K562 (cell line): ENCODE measurements at regions not wholly inside any gene's neighbourhood (a gene's known extent, or its start where the extent isn't known, plus 50 kb on each side); places are given as distances from the start of the nearest gene placed in this dataset.

ENCODE experiments used
- EP300 ChIP-seq: IDR thresholded peaks from 2 replicates; pipeline ENCODE4 v1.6.1; 2012; ENCODE audit warnings: low read length, improper control_type of control experiment
- HNRNPK ChIP-seq: fragments of 200-400 bp; formaldehyde crosslinking; IDR thresholded peaks from one replicate; pipeline ENCODE4 v1.6.1; 2018; ENCODE audit warnings: mild to moderate bottlenecking, low read depth, low read length; ENCODE audit not compliant: poor library complexity, severe bottlenecking
- ILK ChIP-seq: fragments of 450-650 bp; IDR thresholded peaks from 2 replicates; pipeline ENCODE4 v1.6.1; 2016; ENCODE audit warnings: missing genetic modification characterization, low read depth, mild to moderate bottlenecking, missing compliant biosample characterization, moderate library complexity, borderline replicate concordance
- NFXL1 ChIP-seq: fragments of 450-650 bp; formaldehyde crosslinking; IDR thresholded peaks from 2 replicates; pipeline ENCODE4 v1.4.0; 2021; ENCODE audit warnings: mild to moderate bottlenecking
- PCBP1 ChIP-seq: fragments of 200-400 bp; formaldehyde crosslinking; IDR thresholded peaks from 2 replicates; pipeline ENCODE4 v1.6.1; 2018; ENCODE audit warnings: mild to moderate bottlenecking, low read depth, low read length; ENCODE audit not compliant: poor library complexity, severe bottlenecking
- SMC3 ChIP-seq: conservative IDR thresholded peaks from 2 replicates; pipeline ENCODE4 v1.6.1; 2011; ENCODE audit warnings: low read depth, low read length, improper control_type of control experiment; ENCODE audit not compliant: insufficient read depth
- TF ChIP-seq, protein P1 (sequence below), 3 experiments: IDR thresholded peaks in 2 of 3; conservative IDR thresholded peaks in 1 of 3; 2 replicates each; pipeline ENCODE4 v1.5.1; 2011 to 2012; ENCODE audit warnings: low read length in 3 of 3, mild to moderate bottlenecking in 3 of 3, control low read depth in 2 of 3, improper control_type of control experiment in 1 of 3, inconsistent platforms in 1 of 3, low read depth in 1 of 3, mixed read lengths in 1 of 3, moderate library complexity in 1 of 3; ENCODE audit not compliant: insufficient read depth in 2 of 3
- TF ChIP-seq, protein P2 (sequence below): fragments of 250-450 bp; sonication (Bioruptor Pico); IDR thresholded peaks from 2 replicates; pipeline ENCODE4 v1.8.0; 2022; ENCODE audit warnings: inconsistent platforms, mild to moderate bottlenecking, moderate library complexity, borderline replicate concordance
- TF ChIP-seq, protein P3 (sequence below): sonication (generic); formaldehyde crosslinking; IDR thresholded peaks from 2 replicates; pipeline ENCODE4 v1.8.0; 2022; ENCODE audit warnings: mild to moderate bottlenecking, missing genetic modification reagents

DNA sequence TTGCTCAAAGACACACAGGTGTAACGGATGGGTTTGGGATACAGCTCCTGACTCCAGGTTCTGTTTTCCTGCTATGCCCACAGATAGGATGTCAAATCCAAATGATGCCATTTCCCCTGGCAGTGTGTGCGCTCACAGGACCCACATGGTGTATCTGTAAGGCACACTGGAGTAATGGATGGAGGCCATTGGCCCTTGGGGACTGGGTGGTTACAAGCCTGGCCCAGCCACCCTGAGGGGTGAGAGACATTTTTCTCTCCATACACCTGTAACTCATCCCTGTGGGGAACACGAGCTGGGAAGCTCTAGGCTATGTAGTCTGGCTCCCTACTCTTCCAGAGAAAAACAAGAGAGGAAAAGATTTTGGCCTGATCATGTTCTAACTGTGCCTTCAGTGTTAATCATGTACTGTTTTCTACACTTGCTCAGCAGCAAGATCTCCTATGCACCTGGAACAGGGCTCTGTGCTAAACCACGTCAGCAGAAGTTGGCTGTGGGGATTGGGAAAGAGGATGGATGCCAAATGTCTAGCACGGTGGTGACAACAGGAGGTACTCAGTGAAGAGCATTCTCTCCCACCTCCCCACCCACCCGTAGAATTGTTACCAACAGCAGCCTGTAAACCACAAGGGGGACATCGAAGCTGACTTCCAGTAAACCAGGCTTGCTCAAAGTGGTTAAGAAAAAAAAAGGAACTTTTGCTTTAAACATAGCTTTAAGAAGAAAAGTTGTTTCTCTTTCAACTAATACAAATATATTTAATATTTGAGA, 237.0 kb downstream of the LACC1 start:
- TF ChIP-seq ILK: no peak
- TF ChIP-seq, protein P1, sequence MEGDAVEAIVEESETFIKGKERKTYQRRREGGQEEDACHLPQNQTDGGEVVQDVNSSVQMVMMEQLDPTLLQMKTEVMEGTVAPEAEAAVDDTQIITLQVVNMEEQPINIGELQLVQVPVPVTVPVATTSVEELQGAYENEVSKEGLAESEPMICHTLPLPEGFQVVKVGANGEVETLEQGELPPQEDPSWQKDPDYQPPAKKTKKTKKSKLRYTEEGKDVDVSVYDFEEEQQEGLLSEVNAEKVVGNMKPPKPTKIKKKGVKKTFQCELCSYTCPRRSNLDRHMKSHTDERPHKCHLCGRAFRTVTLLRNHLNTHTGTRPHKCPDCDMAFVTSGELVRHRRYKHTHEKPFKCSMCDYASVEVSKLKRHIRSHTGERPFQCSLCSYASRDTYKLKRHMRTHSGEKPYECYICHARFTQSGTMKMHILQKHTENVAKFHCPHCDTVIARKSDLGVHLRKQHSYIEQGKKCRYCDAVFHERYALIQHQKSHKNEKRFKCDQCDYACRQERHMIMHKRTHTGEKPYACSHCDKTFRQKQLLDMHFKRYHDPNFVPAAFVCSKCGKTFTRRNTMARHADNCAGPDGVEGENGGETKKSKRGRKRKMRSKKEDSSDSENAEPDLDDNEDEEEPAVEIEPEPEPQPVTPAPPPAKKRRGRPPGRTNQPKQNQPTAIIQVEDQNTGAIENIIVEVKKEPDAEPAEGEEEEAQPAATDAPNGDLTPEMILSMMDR (IDR thresholded peaks at IDR 0.05 in 2 of 3, conservative IDR thresholded peaks at IDR 0.05 in 1 of 3; ENCODE audit: insufficient read depth in 2 of 3, low read depth in 1 of 3, low read length in 3 of 3): no peak
- no peak for TF ChIP-seq SMC3
- no peak for TF ChIP-seq PCBP1
- TF ChIP-seq, protein P2, sequence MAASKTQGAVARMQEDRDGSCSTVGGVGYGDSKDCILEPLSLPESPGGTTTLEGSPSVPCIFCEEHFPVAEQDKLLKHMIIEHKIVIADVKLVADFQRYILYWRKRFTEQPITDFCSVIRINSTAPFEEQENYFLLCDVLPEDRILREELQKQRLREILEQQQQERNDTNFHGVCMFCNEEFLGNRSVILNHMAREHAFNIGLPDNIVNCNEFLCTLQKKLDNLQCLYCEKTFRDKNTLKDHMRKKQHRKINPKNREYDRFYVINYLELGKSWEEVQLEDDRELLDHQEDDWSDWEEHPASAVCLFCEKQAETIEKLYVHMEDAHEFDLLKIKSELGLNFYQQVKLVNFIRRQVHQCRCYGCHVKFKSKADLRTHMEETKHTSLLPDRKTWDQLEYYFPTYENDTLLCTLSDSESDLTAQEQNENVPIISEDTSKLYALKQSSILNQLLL (CRISPR knock-in tag): no peak
- no peak for TF ChIP-seq NFXL1 (CRISPR knock-in tag)
- TF ChIP-seq HNRNPK: no peak
- TF ChIP-seq, protein P3, sequence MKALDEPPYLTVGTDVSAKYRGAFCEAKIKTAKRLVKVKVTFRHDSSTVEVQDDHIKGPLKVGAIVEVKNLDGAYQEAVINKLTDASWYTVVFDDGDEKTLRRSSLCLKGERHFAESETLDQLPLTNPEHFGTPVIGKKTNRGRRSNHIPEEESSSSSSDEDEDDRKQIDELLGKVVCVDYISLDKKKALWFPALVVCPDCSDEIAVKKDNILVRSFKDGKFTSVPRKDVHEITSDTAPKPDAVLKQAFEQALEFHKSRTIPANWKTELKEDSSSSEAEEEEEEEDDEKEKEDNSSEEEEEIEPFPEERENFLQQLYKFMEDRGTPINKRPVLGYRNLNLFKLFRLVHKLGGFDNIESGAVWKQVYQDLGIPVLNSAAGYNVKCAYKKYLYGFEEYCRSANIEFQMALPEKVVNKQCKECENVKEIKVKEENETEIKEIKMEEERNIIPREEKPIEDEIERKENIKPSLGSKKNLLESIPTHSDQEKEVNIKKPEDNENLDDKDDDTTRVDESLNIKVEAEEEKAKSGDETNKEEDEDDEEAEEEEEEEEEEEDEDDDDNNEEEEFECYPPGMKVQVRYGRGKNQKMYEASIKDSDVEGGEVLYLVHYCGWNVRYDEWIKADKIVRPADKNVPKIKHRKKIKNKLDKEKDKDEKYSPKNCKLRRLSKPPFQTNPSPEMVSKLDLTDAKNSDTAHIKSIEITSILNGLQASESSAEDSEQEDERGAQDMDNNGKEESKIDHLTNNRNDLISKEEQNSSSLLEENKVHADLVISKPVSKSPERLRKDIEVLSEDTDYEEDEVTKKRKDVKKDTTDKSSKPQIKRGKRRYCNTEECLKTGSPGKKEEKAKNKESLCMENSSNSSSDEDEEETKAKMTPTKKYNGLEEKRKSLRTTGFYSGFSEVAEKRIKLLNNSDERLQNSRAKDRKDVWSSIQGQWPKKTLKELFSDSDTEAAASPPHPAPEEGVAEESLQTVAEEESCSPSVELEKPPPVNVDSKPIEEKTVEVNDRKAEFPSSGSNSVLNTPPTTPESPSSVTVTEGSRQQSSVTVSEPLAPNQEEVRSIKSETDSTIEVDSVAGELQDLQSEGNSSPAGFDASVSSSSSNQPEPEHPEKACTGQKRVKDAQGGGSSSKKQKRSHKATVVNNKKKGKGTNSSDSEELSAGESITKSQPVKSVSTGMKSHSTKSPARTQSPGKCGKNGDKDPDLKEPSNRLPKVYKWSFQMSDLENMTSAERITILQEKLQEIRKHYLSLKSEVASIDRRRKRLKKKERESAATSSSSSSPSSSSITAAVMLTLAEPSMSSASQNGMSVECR (CRISPR knock-in tag): no peak
- no peak for TF ChIP-seq EP300
